IMR-90 (cell line): ENCODE measurements at regions not wholly inside any gene's neighbourhood (a gene's known extent, or its start where the extent isn't known, plus 50 kb on each side); places are given as distances from the start of the nearest gene placed in this dataset.

Experiments used
- ATAC-seq: fragments of 200-7000 bp; cut with Tn5 transposase; 2 replicates; pipeline ENCODE4 v1.9.1; 2020; ENCODE audit warnings: low read depth, mild to moderate bottlenecking, moderate library complexity
- BruUV-seq: library from RNA; stranded (reverse); fragments of 400-500 nt; replicated peaks from 2 replicates; lab custom pipeline; 2021; lab: Mats Ljungman, UMichigan
- CTCF ChIA-PET: fragments of 300-600 bp; formaldehyde crosslinking; extraction: SDS; loops from one replicate; lab custom pipeline; 2021; ENCODE audit warnings: antibody characterized with exemption; lab: Yijun Ruan, JAX
- POLR2A ChIA-PET: fragments of 300-600 bp; sonication (Branson Sonifier 250); formaldehyde crosslinking; loops from one replicate; lab custom pipeline; 2022; ENCODE audit warnings: antibody characterized with exemption; ENCODE audit not compliant: unreplicated experiment; lab: Charles Lee
- DNase-seq: peaks from one replicate; pipeline ENCODE4 v3.0.0; 2013
- H2AFZ ChIP-seq: replicated peaks from 2 replicates; pipeline ENCODE3; 2013; ENCODE audit warnings: low read length, mild to moderate bottlenecking; ENCODE audit not compliant: poor library complexity
- H2AK5ac ChIP-seq: 2 replicates; pipeline ENCODE4 v1.6.1; 2013; ENCODE audit warnings: low read depth, low read length, inconsistent platforms
- H2AK9ac ChIP-seq: replicated peaks from 2 replicates; pipeline ENCODE3; 2013; ENCODE audit warnings: mild to moderate bottlenecking, low read depth, low read length, moderate library complexity; ENCODE audit not compliant: poor library complexity
- H2BK120ac ChIP-seq: 2 replicates; pipeline ENCODE4 v1.6.1; 2013; ENCODE audit warnings: low read depth, low read length, inconsistent platforms
- H2BK15ac ChIP-seq: 3 replicates; pipeline ENCODE4 v1.6.1; 2013; ENCODE audit warnings: low read depth, low read length, inconsistent platforms
- H2BK20ac ChIP-seq: 2 replicates; pipeline ENCODE4 v1.6.1; 2013; ENCODE audit warnings: low read depth, mild to moderate bottlenecking, inconsistent platforms, low read length, moderate library complexity
- H2BK5ac ChIP-seq: 2 replicates; pipeline ENCODE4 v1.6.1; 2013; ENCODE audit warnings: mild to moderate bottlenecking, low read depth, low read length, inconsistent platforms; ENCODE audit not compliant: poor library complexity, severe bottlenecking
- H3K14ac ChIP-seq: replicated peaks from 2 replicates; pipeline ENCODE4 v1.6.1; 2013; ENCODE audit warnings: low read depth, low read length, inconsistent platforms
- H3K18ac ChIP-seq: 2 replicates; pipeline ENCODE4 v1.6.1; 2013; ENCODE audit warnings: low read depth, low read length, control low read depth
- H3K23ac ChIP-seq: 2 replicates; pipeline ENCODE4 v1.6.1; 2013; ENCODE audit warnings: low read depth, low read length, inconsistent platforms
- H3K27ac ChIP-seq: 2 replicates; pipeline ENCODE4 v1.5.1; 2013; ENCODE audit warnings: mild to moderate bottlenecking, control low read depth, low read length; ENCODE audit not compliant: insufficient read depth
- H3K27me3 ChIP-seq: 2 replicates; pipeline ENCODE4 v1.6.1; 2013; ENCODE audit warnings: low read length; ENCODE audit not compliant: control insufficient read depth, insufficient read depth
- H3K36me3 ChIP-seq: 2 replicates; pipeline ENCODE4 v1.6.1; 2013; ENCODE audit warnings: low read length, mixed read lengths; ENCODE audit not compliant: control insufficient read depth, insufficient read depth
- H3K4ac ChIP-seq: 2 replicates; pipeline ENCODE4 v1.6.1; 2013; ENCODE audit warnings: low read depth, low read length, inconsistent platforms
- H3K4me1 ChIP-seq: 2 replicates; pipeline ENCODE4 v1.6.1; 2013; ENCODE audit warnings: low read length, mixed read lengths; ENCODE audit not compliant: control insufficient read depth, insufficient read depth
- H3K4me2 ChIP-seq: 2 replicates; pipeline ENCODE4 v1.6.1; 2013; ENCODE audit warnings: low read depth, mild to moderate bottlenecking, control low read depth, low read length, moderate library complexity
- H3K4me3 ChIP-seq: 2 replicates; pipeline ENCODE4 v1.5.1; 2013; ENCODE audit warnings: low read depth, mild to moderate bottlenecking, control low read depth, low read length, moderate library complexity; ENCODE audit not compliant: insufficient read depth
- H3K56ac ChIP-seq: 2 replicates; pipeline ENCODE4 v1.6.1; 2013; ENCODE audit warnings: low read length, inconsistent platforms; ENCODE audit not compliant: insufficient read depth; ENCODE audit errors: extremely low read depth
- H3K79me1 ChIP-seq, 2 experiments: 2 replicates each; pipeline ENCODE4 v1.6.1; 2013; ENCODE audit warnings: low read length in 2 of 2, inconsistent platforms in 1 of 2, low read depth in 1 of 2
- H3K9ac ChIP-seq: 2 replicates; pipeline ENCODE4 v1.6.1; 2013; ENCODE audit warnings: low read depth, low read length, control low read depth
- H3K9me1 ChIP-seq: 2 replicates; pipeline ENCODE4 v1.6.1; 2013; ENCODE audit warnings: low read length, inconsistent platforms; ENCODE audit not compliant: insufficient read depth
- H3K9me3 ChIP-seq: 2 replicates; pipeline ENCODE4 v1.6.1; 2013; ENCODE audit warnings: low read length; ENCODE audit not compliant: control insufficient read depth, insufficient read depth
- H4K20me1 ChIP-seq: 2 replicates; pipeline ENCODE4 v1.6.1; 2013; ENCODE audit warnings: low read length, inconsistent platforms; ENCODE audit not compliant: insufficient read depth
- H4K5ac ChIP-seq: 2 replicates; pipeline ENCODE4 v1.6.1; 2013; ENCODE audit warnings: mild to moderate bottlenecking, low read depth, low read length, control low read depth
- H4K8ac ChIP-seq, 2 experiments: 2 replicates each; pipeline ENCODE4 v1.6.1; 2013; ENCODE audit warnings: low read depth in 2 of 2, low read length in 2 of 2, control low read depth in 1 of 2, inconsistent platforms in 1 of 2
- H4K91ac ChIP-seq: 2 replicates; pipeline ENCODE4 v1.6.1; 2013; ENCODE audit warnings: low read depth, low read length, inconsistent platforms; ENCODE audit not compliant: insufficient read depth
- BHLHE40 ChIP-seq: fragments of 150-350 bp; IDR thresholded peaks from 2 replicates; pipeline ENCODE4 v1.6.1; 2016; ENCODE audit warnings: mild to moderate bottlenecking, low read depth, low read length
- MAZ ChIP-seq: IDR thresholded peaks from 2 replicates; pipeline ENCODE4 v1.6.1; 2012; ENCODE audit warnings: low read depth, mild to moderate bottlenecking, low read length, improper control_type of control experiment, moderate library complexity, borderline replicate concordance
- MXI1 ChIP-seq: IDR thresholded peaks from 2 replicates; pipeline ENCODE4 v1.6.1; 2012; ENCODE audit warnings: low read depth, mild to moderate bottlenecking, low read length, moderate library complexity, borderline replicate concordance
- NFE2L2 ChIP-seq: fragments of 150-350 bp; IDR thresholded peaks from 2 replicates; pipeline ENCODE4 v1.6.1; 2016; ENCODE audit warnings: low read depth, mild to moderate bottlenecking, low read length
- POLR2A ChIP-seq: IDR thresholded peaks from 2 replicates; pipeline ENCODE4 v1.6.1; 2012; ENCODE audit warnings: mild to moderate bottlenecking, low read depth, low read length
- RAD21 ChIP-seq: IDR thresholded peaks from 2 replicates; pipeline ENCODE4 v1.6.1; 2012; ENCODE audit warnings: low read length, improper control_type of control experiment
- RCOR1 ChIP-seq: IDR thresholded peaks from 2 replicates; pipeline ENCODE4 v1.6.1; 2012; ENCODE audit warnings: mild to moderate bottlenecking, low read length, improper control_type of control experiment; ENCODE audit not compliant: insufficient replicate concordance
- RFX5 ChIP-seq: IDR thresholded peaks from 2 replicates; pipeline ENCODE4 v1.8.0; 2012; ENCODE audit warnings: low read depth, mild to moderate bottlenecking, low read length, moderate library complexity
- SMC3 ChIP-seq: fragments of 150-350 bp; IDR thresholded peaks from 2 replicates; pipeline ENCODE4 v1.6.1; 2016; ENCODE audit warnings: low read depth, mild to moderate bottlenecking, antibody characterized with exemption, low read length, moderate library complexity
- WGBS, 2 experiments: methylation state at CpG; one replicate each; pipeline versions ENCODE4 v1.1.5 to v1.1.7; 2013; ENCODE audit warnings: missing lambda C conversion rate in 2 of 2; ENCODE audit not compliant: insufficient read length in 1 of 2; ENCODE audit errors: extremely low coverage in 2 of 2; 5-methylcytosine and 5-hydroxymethylcytosine counted together
- dilution Hi-C: fragments of 300-500 bp; cut with HindIII; formaldehyde crosslinking; loops from one replicate; pipeline ENCODE4 v1.14.3; 2018; ENCODE audit warnings: low sequenced_read_pairs; ENCODE audit not compliant: unreplicated experiment
- in situ Hi-C: fragments of 300-500 bp; cut with MboI; formaldehyde crosslinking; loops from 3 replicates; pipeline ENCODE4 v1.14.3; 2019; ENCODE audit warnings: low sequenced_read_pairs, inconsistent platforms, mixed read lengths
- intact Hi-C: fragments of 100-400 bp; cut with micrococcal nuclease; formaldehyde crosslinking; loops from 2 replicates; pipeline ENCODE4 v1.10.0; 2022
- TF ChIP-seq, protein P1 (sequence below): conservative IDR thresholded peaks from 2 replicates; pipeline ENCODE4 v1.5.1; 2012; ENCODE audit warnings: mild to moderate bottlenecking, low read depth, low read length, improper control_type of control experiment
- TF ChIP-seq, protein P2 (sequence below): fragments of 150-350 bp; IDR thresholded peaks from 2 replicates; pipeline ENCODE4 v1.6.1; 2017; ENCODE audit warnings: mild to moderate bottlenecking, antibody characterized with exemption, low read length, low read depth
- TF ChIP-seq, protein P3 (sequence below): fragments of 150-350 bp; IDR thresholded peaks from 2 replicates; pipeline ENCODE4 v1.6.1; 2016; ENCODE audit warnings: low read depth, mild to moderate bottlenecking, low read length, moderate library complexity, borderline replicate concordance

DNA sequence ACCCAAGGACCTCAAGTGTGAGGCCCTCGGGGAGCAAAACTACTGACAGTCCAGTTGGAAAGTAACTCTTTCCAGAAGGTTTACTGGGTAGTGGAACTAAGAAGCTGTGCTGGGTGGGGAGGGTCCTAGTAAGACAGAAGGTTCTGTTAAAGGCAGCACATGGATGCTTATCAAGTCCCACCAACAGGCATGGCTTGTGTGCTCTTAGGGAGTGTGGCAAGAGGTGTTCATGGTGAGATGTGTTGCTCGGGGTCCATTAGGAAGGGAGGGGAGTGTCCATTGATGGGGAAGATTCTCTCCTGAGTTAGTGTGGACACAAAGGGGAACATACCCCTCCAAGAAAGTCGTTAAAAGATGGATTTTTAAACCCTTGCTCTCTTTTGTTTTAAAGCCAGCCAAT lies 120.6 kb downstream of the LY86 start:
- Histone ChIP-seq H2BK5ac (no peak overlapping the region), H3K4me2 (no peak overlapping the region), H3K27me3 (peaks cover 6% of the 10 kb centered on the region; the same call in 1 of the 2 replicates), H2AFZ (no peak overlapping the region), H4K91ac (no peak overlapping the region), H3K9me1 (no peaks in the 10 kb centered on the region), H4K20me1 (no peaks in the 10 kb centered on the region), H3K56ac (no peak overlapping the region), H3K14ac (no peak overlapping the region), H4K5ac (no peak overlapping the region), H3K36me3 (no peaks in the 10 kb centered on the region), H2BK120ac (no peak overlapping the region), H3K4me1 (peaks cover 15% of the 10 kb centered on the region), H3K9me3 (no peaks in the 10 kb centered on the region), H3K79me1 (no peaks in the 10 kb centered on the region), H3K9ac (no peak overlapping the region), H2AK5ac (no peak overlapping the region), H3K27ac (no peak overlapping the region), H4K8ac (no peak overlapping the region), H3K23ac (no peak overlapping the region), H2AK9ac (no peak overlapping the region), H3K4me3 (no peak overlapping the region), H2BK15ac (no peak overlapping the region), H3K4ac (no peak overlapping the region), H3K18ac (no peak overlapping the region), H2BK20ac (no peak overlapping the region)
- ChIA-PET CTCF (no interaction called here), POLR2A (no interaction called here)
- TF ChIP-seq SMC3 = no peak
- TF ChIP-seq, protein P1, sequence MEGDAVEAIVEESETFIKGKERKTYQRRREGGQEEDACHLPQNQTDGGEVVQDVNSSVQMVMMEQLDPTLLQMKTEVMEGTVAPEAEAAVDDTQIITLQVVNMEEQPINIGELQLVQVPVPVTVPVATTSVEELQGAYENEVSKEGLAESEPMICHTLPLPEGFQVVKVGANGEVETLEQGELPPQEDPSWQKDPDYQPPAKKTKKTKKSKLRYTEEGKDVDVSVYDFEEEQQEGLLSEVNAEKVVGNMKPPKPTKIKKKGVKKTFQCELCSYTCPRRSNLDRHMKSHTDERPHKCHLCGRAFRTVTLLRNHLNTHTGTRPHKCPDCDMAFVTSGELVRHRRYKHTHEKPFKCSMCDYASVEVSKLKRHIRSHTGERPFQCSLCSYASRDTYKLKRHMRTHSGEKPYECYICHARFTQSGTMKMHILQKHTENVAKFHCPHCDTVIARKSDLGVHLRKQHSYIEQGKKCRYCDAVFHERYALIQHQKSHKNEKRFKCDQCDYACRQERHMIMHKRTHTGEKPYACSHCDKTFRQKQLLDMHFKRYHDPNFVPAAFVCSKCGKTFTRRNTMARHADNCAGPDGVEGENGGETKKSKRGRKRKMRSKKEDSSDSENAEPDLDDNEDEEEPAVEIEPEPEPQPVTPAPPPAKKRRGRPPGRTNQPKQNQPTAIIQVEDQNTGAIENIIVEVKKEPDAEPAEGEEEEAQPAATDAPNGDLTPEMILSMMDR = no peak
- no peak for TF ChIP-seq RFX5
- no peak for TF ChIP-seq NFE2L2
- TF ChIP-seq, protein P2, sequence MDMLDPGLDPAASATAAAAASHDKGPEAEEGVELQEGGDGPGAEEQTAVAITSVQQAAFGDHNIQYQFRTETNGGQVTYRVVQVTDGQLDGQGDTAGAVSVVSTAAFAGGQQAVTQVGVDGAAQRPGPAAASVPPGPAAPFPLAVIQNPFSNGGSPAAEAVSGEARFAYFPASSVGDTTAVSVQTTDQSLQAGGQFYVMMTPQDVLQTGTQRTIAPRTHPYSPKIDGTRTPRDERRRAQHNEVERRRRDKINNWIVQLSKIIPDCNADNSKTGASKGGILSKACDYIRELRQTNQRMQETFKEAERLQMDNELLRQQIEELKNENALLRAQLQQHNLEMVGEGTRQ = no peak
- TF ChIP-seq RAD21 = no peak
- TF ChIP-seq BHLHE40 = no peak
- TF ChIP-seq, protein P3, sequence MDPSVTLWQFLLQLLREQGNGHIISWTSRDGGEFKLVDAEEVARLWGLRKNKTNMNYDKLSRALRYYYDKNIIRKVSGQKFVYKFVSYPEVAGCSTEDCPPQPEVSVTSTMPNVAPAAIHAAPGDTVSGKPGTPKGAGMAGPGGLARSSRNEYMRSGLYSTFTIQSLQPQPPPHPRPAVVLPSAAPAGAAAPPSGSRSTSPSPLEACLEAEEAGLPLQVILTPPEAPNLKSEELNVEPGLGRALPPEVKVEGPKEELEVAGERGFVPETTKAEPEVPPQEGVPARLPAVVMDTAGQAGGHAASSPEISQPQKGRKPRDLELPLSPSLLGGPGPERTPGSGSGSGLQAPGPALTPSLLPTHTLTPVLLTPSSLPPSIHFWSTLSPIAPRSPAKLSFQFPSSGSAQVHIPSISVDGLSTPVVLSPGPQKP = no peak
- TF ChIP-seq POLR2A = no peak
- no peak for TF ChIP-seq MXI1
- no peak for TF ChIP-seq MAZ
- no peak for TF ChIP-seq RCOR1
- WGBS, 2 experiments = no CpG with 5 or more reads among the region's 3 CpGs
- DNase-seq = no peak
- intact Hi-C loops = no loop called here
- no peak for ATAC-seq
- BruUV-seq = no TSS peak
- in situ Hi-C loops = no loop called here
- dilution Hi-C loops = no loop called here
